Upper lobe of left lung (tissue), 4 donors: ENCODE measurements at regions not wholly inside any gene's neighbourhood (a gene's known extent, or its start where the extent isn't known, plus 50 kb on each side); places are given as distances from the start of the nearest gene placed in this dataset.

ENCODE experiments used
- EP300 ChIP-seq, 4 donors: sonication (generic); formaldehyde crosslinking; IDR thresholded peaks; one replicate each; pipeline ENCODE4 v1.5.1; 2017; ENCODE audit warnings: antibody characterized with exemption in 4 of 4, control low read depth in 2 of 4
- POLR2AphosphoS5 ChIP-seq, 2 donors: sonication (generic); formaldehyde crosslinking; IDR thresholded peaks; one replicate each; pipeline ENCODE4 v1.5.1; 2017; ENCODE audit warnings: antibody characterized with exemption in 2 of 2
- TF ChIP-seq, protein P1 (sequence below), 6 experiments: fragments of 450-650 bp in 4 of 6; fragments of 200-600 bp in 2 of 6; sonication (generic) in 2 of 6; IDR thresholded peaks; one replicate each; pipeline ENCODE4 v1.5.1; 2016 to 2019; ENCODE audit warnings: antibody characterized with exemption in 6 of 6

DNA sequence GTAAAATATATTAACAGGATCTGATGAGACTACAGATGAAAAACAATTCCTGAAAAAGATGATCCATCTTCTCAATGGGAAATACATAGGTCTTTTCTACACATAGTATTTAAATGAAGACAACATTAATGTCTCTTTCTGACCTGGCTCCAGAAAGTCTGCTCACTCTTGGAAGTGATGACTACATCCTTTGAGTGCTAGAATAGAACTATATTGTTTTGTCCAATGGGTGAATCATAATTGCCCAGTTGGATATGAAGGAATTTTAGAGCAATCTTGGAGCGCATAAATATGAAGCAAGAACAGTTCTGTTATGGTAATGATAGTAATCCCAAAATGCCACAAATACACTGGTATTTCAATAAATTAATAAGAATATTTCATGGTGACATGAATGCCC is 322.1 kb downstream of the DEPDC1B start:
- TF ChIP-seq, protein P1, sequence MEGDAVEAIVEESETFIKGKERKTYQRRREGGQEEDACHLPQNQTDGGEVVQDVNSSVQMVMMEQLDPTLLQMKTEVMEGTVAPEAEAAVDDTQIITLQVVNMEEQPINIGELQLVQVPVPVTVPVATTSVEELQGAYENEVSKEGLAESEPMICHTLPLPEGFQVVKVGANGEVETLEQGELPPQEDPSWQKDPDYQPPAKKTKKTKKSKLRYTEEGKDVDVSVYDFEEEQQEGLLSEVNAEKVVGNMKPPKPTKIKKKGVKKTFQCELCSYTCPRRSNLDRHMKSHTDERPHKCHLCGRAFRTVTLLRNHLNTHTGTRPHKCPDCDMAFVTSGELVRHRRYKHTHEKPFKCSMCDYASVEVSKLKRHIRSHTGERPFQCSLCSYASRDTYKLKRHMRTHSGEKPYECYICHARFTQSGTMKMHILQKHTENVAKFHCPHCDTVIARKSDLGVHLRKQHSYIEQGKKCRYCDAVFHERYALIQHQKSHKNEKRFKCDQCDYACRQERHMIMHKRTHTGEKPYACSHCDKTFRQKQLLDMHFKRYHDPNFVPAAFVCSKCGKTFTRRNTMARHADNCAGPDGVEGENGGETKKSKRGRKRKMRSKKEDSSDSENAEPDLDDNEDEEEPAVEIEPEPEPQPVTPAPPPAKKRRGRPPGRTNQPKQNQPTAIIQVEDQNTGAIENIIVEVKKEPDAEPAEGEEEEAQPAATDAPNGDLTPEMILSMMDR (IDR thresholded peaks at IDR 0.05), result no peak
- TF ChIP-seq EP300 (IDR thresholded peaks at IDR 0.05) (no peak), POLR2AphosphoS5 (IDR thresholded peaks at IDR 0.05) (no peak)
